SIG-M5 treated with dmso at 0.1 percent for 504 hours (cell line): ENCODE measurements at regions not wholly inside any gene's neighbourhood (a gene's known extent, or its start where the extent isn't known, plus 50 kb on each side); places are given as distances from the start of the nearest gene placed in this dataset.

Experiments
- DNase-seq: peaks from one replicate; lab custom pipeline; 2025; ENCODE audit not compliant: unreplicated experiment; lab: John Stamatoyannopoulos, UW

DNA sequence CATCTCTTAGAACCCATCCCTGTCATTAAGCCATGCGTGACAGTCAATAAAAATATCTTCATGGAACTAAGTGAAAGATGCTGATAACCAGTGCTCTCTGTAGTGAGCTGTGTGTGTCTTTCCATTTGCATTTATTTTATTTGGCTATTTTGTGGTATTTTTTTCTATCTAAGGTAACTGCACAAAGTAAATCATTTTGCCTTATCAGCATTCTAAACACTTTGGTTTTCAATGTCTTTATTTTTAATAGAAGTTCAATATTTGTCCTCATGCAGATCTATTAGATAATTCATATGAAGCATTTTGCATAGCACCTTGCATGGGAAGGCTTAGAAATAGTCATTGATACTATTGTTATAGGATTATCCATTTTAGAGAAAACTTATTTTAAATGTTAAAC is 163.6 kb upstream of the TANK start:
- DNase-seq = no peak

- DNase-seq = peak; percentile 20
Measured at GRCh38 chr2:161004379-161004778, 155.8 kb upstream of the TANK start.

- no peak for DNase-seq
Measured at GRCh38 chr2:161005170-161005569, 155.1 kb upstream of the TANK start.

- DNase-seq = no peak
Measured at GRCh38 chr2:161008311-161008710, 151.9 kb upstream of the TANK start.

- no peak for DNase-seq
Measured at GRCh38 chr2:161010503-161011015, 149.7 kb upstream of the TANK start.

GRCh38 chr2:161017780-161018470 is 142.3 kb upstream of the TANK start:
- no peak for DNase-seq

GRCh38 chr2:161019311-161019710 is 140.9 kb upstream of the TANK start:
- no peak for DNase-seq

DNA sequence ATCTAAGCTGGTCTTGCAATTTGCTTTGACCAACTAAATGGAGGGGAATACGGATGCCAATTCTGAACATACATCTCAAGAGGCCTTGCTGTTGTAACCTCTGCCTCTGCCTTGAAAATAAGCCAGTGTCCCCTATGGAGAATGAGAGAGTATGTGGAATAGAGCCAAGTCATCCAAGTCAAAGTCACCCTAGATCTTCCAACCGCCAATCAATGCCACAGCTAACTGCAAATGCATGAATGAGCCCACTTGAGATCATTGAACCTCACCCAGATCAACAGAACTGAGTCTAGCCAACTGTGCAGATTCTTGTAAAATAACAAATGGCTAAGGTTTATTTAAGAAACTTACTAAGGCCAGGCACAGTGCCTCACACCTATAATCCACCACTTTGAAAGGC is 139.8 kb upstream of the TANK start:
- no peak for DNase-seq

GRCh38 chr2:161028581-161028980 is 131.6 kb upstream of the TANK start:
- no peak for DNase-seq

DNA sequence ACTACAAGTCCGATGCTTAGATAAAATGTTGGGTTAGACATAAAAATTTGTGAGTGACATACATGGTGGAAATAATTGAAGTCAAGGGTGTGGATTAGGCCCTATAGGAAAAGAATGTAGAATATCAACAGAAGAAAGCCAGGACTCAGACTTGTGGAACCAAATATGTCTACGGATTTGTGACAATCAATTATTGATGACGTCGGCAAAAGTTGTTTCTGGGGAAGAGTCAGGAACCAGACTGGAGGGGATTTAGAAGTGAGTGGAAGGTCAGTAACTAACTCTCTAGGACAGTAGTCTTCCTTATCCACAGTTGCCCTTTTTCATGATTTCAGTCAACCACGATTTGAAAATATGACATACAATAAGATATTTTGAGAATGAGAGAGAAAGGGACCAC is 130.9 kb upstream of the TANK start:
- no peak for DNase-seq

GRCh38 chr2:161030260-161031063 is 129.8 kb upstream of the TANK start:
- peak; percentile 83 for DNase-seq

DNA sequence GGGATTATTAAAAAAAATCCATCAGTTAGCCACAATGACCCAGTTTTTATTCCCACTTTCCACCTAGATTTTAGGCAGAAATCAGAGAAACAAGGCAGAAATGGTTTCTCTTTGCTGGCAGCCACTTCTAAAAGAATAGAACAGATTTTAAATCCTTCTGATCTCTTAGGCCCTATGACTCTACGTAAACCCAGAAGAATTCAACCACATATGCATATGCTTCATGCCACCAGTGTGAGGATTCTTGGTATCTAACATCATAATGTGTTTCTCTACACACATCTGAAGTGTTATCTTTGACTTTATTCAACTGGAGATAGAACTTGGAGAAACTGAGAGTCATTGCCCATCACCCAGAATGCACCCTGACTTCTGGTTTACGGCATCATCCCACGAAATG is 128.7 kb upstream of the TANK start:
- DNase-seq = no peak

DNA sequence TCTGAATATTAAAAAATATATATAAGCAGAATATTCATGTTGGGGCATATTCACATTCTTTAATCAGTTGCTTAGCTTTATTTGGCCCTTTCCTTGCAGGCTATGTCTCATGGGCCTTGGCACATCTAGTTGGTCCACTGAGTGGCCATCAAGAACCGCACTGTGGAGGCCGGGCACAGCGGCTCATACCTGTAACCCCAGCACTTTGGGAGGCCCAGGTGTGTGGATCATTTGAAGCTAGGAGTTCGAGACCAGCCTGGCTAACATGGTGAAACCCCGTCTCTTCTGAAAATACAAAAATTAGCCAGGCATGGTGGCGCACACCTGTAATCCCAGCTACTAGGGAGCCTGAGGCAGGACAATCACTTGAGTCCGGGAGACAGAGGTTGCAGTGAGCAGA is 127.6 kb upstream of the TANK start:
- DNase-seq = no peak

DNA sequence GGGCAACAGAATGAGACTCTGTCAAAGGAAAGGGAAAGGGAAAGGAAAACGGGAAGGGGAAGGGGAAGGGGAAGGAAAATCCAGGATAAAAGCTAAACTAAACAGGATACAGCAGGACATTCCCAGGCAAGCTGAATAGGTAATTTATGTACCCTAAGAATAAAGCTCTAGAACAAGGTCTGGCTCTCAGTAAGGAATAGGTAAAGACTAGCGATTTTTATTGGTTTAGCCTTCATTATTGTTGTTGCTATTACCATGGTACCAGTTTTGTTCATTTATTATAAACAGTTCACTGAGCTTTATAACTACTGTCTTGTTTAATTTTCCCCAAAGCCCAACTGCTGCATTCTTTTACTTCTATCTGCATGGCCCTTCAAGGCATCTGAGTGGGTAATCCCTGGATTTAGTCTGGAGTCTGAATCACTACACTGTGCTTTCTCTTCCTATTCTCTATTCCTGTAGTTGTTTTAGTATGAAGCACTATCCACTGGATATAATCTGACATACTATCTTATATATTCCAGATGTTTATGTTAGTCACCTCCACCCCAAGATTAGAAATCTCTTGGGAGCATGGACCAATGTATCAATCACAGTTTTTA is 127.1 kb upstream of the TANK start:
- no peak for DNase-seq

GRCh38 chr2:161036926-161037325 is 123.3 kb upstream of the TANK start:
- DNase-seq = no peak

GRCh38 chr2:161039071-161039470 is 121.2 kb upstream of the TANK start:
- no peak for DNase-seq

- no peak for DNase-seq
Measured at GRCh38 chr2:161041356-161041755, 118.9 kb upstream of the TANK start.

DNA sequence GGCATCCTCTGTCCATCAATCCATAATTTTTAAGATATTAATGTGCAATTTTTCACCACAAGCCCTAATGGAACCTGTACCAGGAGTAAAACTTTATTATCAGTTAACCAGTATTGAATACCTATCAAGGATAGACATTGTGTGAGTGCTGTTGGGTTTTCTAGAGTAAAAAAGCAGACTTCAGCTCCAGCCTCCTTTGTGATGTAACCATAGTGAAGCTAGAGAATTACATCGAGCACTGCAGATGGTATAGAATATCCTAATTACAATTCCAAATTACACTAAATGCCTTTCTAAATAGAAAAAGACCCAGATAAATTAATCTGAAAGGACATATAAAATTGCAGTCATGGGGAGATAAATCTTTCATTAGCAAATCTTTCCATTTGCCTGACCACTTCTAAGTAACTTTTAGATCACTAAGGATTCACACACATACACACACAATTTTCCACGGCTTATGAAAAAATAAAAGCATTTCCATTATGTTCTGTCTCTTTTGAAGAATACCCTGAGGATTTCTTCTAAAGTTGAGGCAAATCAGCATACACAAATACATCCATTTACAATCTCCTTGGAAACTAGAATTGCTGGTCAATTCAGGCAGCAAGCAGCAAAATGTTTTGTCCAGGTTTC is 117.1 kb upstream of the TANK start:
- DNase-seq = no peak

DNA sequence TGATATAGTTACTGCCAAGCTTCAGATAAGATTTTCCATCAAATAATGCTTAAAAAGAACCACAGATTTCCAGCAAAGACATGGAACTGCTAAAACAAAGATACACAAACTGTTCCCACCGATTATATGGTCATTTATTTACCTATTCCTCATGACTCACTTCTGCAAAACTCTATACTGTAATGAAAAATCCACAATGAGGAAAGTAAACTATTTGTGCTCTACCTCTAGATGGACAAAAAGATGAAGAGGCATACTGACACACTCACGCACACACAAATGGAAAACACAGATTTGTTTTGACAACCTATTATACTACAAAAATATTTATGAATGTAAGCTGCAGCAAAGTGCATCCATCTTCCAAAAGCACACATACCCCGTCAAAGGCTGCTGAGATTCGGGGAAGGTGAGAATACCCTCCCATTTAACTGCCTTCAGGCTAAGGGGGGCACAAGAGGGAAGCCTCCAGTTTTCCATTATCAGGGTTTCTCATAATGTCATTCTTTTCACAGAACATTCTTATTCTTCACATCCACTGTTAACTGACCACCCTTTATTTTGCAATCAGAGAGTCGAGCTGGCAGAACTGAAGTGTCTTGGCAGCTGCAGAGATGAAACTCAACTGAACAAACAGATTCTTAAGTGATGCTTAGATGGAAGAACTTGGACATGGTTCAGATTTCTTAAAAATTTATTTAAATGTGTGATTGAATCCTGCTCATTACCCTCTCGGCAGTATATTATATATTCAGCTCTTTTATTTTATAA is 115.9 kb upstream of the TANK start:
- no peak for DNase-seq

GRCh38 chr2:161044921-161045320 is 115.3 kb upstream of the TANK start:
- DNase-seq = no peak

DNA sequence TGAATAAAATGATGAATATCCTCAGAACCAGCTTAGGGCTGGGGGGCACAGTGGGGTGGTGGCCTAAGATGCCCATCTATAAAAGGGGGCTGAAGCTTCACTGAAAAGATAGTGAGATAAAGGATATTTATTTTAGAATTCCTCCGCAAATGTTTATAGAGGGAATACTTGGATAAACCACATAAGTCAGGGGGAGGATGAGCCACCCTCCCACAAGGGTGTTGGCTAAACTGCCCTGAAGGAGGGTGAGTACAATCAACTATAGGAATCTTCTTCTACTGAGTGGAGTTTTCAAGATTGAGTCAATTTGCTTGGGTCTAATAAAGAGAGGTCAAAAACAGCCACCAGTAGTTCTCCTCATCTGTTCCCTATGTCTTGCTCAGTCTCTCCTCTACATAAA is 114.5 kb upstream of the TANK start:
- no peak for DNase-seq
